GM19043 (cell line): ENCODE measurements at regions not wholly inside any gene's neighbourhood (a gene's known extent, or its start where the extent isn't known, plus 50 kb on each side); places are given as distances from the start of the nearest gene placed in this dataset.

ENCODE experiments used
- ATAC-seq: cut with Tn5 transposase; IDR thresholded peaks from one replicate; pipeline ENCODE4 v1.9.1; 2021; ENCODE audit warnings: low read depth; ENCODE audit not compliant: unreplicated experiment

GRCh38 chr9:97747201-97747965 is 50.2 kb upstream of the XPA start:
- ATAC-seq, result no peak

- ATAC-seq, result no peak
Measured at GRCh38 chr9:97748525-97748924, 51.4 kb upstream of the XPA start.

- ATAC-seq, result no peak
Measured at GRCh38 chr9:97749928-97750327, 52.8 kb upstream of the XPA start.

GRCh38 chr9:97751531-97751930 is 54.4 kb upstream of the XPA start:
- ATAC-seq, result no peak

- no peak for ATAC-seq
Measured at GRCh38 chr9:97752274-97752673, 55.1 kb upstream of the XPA start.

- ATAC-seq, result no peak
Measured at GRCh38 chr9:97753364-97753763, 56.2 kb upstream of the XPA start.

- no peak for ATAC-seq
Measured at GRCh38 chr9:97753975-97754374, 56.8 kb upstream of the XPA start.

- ATAC-seq, result no peak
Measured at GRCh38 chr9:97755618-97756267, 58.6 kb upstream of the XPA start.

- no peak for ATAC-seq
Measured at GRCh38 chr9:97756991-97757390, 59.9 kb upstream of the XPA start.

GRCh38 chr9:97758334-97758916 is 61.3 kb upstream of the XPA start:
- no peak for ATAC-seq

GRCh38 chr9:97759581-97760288 is 62.6 kb upstream of the XPA start:
- no peak for ATAC-seq

- no peak for ATAC-seq
Measured at GRCh38 chr9:97761056-97761598, 64.0 kb upstream of the XPA start.

- ATAC-seq, result no peak
Measured at GRCh38 chr9:97761879-97762278, 64.7 kb upstream of the XPA start.

GRCh38 chr9:97763874-97764273 is 66.7 kb upstream of the XPA start:
- no peak for ATAC-seq

GRCh38 chr9:97766092-97766491 is 69.0 kb upstream of the XPA start:
- ATAC-seq, result no peak

GRCh38 chr9:97766610-97767009 is 69.5 kb upstream of the XPA start:
- ATAC-seq, result no peak

- ATAC-seq, result no peak
Measured at GRCh38 chr9:97767891-97768290, 70.8 kb upstream of the XPA start.

GRCh38 chr9:97768746-97769145 is 71.6 kb upstream of the XPA start:
- ATAC-seq, result no peak

- no peak for ATAC-seq
Measured at GRCh38 chr9:97769208-97769607, 72.1 kb upstream of the XPA start.

GRCh38 chr9:97770808-97771372 is 73.8 kb upstream of the XPA start:
- ATAC-seq, result no peak

GRCh38 chr9:97771641-97772040 is 74.5 kb upstream of the XPA start:
- no peak for ATAC-seq
